Glutamatergic neuron (in vitro differentiated cells): ENCODE measurements at regions not wholly inside any gene's neighbourhood (a gene's known extent, or its start where the extent isn't known, plus 50 kb on each side); places are given as distances from the start of the nearest gene placed in this dataset.

Source experiments
- DNase-seq: peaks from one replicate; pipeline ENCODE4 v3.0.0; 2022
- H3K27ac Mint-ChIP-seq: one replicate; pipeline ENCODE4 v1.8.0; 2020; ENCODE audit warnings: mild to moderate bottlenecking, mixed read lengths, inconsistent platforms; ENCODE audit not compliant: unreplicated experiment
- H3K27me3 Mint-ChIP-seq: one replicate; pipeline ENCODE4 v1.8.0; 2020; ENCODE audit warnings: mild to moderate bottlenecking, moderate library complexity, mixed read lengths, inconsistent platforms; ENCODE audit not compliant: unreplicated experiment
- H3K36me3 Mint-ChIP-seq: one replicate; pipeline ENCODE4 v1.8.0; 2020; ENCODE audit warnings: mild to moderate bottlenecking, mixed read lengths, inconsistent platforms; ENCODE audit not compliant: unreplicated experiment
- H3K4me1 Mint-ChIP-seq: one replicate; pipeline ENCODE4 v1.8.0; 2020; ENCODE audit warnings: mild to moderate bottlenecking, low read depth, mixed read lengths, inconsistent platforms; ENCODE audit not compliant: unreplicated experiment
- H3K4me3 Mint-ChIP-seq: one replicate; pipeline ENCODE4 v1.8.0; 2020; ENCODE audit warnings: mild to moderate bottlenecking, mixed read lengths, inconsistent platforms; ENCODE audit not compliant: unreplicated experiment
- H3K9me3 Mint-ChIP-seq: one replicate; pipeline ENCODE4 v1.8.0; 2020; ENCODE audit warnings: mild to moderate bottlenecking, moderate library complexity, mixed read lengths, inconsistent platforms; ENCODE audit not compliant: unreplicated experiment
- TF ChIP-seq, protein P1 (sequence below): fragments of 200-600 bp; sonication (generic); IDR thresholded peaks from one replicate; pipeline ENCODE4 v1.5.0; 2021; ENCODE audit not compliant: partially characterized antibody, unreplicated experiment

DNA sequence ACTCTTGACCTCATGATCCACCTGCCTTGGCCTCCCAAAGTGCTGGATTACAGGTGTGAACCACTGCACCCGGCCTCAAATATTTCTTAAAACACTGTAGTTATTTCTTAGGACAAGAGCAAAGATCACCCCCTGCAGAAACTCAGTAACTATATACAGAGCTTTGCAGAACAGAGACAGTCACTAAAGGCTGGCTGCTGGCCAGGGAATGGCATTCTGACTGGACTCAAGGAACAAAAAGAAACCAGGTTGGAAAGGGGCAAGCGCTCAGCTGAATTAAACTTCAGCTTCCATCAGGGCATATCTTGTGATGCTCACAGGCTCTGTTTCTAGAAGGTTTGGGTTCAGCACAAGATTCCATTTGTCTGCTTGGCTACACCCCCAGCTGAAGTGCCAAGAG lies 95.8 kb downstream of the ADAMTS15 start:
- TF ChIP-seq, protein P1, sequence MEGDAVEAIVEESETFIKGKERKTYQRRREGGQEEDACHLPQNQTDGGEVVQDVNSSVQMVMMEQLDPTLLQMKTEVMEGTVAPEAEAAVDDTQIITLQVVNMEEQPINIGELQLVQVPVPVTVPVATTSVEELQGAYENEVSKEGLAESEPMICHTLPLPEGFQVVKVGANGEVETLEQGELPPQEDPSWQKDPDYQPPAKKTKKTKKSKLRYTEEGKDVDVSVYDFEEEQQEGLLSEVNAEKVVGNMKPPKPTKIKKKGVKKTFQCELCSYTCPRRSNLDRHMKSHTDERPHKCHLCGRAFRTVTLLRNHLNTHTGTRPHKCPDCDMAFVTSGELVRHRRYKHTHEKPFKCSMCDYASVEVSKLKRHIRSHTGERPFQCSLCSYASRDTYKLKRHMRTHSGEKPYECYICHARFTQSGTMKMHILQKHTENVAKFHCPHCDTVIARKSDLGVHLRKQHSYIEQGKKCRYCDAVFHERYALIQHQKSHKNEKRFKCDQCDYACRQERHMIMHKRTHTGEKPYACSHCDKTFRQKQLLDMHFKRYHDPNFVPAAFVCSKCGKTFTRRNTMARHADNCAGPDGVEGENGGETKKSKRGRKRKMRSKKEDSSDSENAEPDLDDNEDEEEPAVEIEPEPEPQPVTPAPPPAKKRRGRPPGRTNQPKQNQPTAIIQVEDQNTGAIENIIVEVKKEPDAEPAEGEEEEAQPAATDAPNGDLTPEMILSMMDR = no peak
- Mint-ChIP-seq H3K27ac (no peak overlapping the region), H3K36me3 (no peaks in the 10 kb centered on the region), H3K9me3 (no peaks in the 10 kb centered on the region), H3K4me3 (no peak overlapping the region), H3K27me3 (peaks cover 3% of the 10 kb centered on the region), H3K4me1 (no peaks in the 10 kb centered on the region)
- no peak for DNase-seq

DNA sequence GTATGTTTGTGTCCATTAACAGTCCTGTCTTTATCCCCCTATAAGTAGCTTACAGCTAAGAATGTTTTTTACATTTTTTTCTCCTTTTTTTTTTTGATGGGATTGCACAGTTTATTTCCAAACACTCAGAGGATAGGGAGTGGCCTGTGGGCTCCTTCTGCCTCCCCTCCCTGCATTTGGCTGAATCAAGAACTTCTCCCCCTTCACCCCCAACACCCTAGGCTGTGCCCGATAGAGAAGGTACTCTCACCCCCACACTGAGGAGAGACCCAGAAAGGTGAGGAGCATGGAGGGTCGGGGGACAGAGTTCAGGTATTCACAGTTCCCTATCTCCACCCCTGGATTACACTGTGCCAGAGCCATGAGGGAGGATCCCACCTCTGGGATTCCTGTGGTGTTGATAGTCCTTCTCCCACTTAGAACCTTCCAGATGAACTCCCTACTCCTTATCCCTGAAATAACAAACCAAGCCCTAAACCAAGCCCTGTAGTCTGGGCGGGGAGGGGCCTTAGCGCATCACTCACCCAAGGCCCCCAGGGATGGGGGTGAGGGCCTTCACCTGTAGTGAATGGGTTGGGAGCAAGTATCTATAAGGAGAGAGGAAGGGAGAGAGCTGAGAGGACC lies 97.1 kb downstream of the ADAMTS15 start:
- Mint-ChIP-seq H3K4me3 (no peak overlapping the region), H3K4me1 (no peaks in the 10 kb centered on the region), H3K27ac (no peak overlapping the region), H3K36me3 (no peaks in the 10 kb centered on the region), H3K9me3 (no peaks in the 10 kb centered on the region), H3K27me3 (peaks cover under 1% of the 10 kb centered on the region)
- no peak for DNase-seq
- TF ChIP-seq, protein P1 = no peak

DNA sequence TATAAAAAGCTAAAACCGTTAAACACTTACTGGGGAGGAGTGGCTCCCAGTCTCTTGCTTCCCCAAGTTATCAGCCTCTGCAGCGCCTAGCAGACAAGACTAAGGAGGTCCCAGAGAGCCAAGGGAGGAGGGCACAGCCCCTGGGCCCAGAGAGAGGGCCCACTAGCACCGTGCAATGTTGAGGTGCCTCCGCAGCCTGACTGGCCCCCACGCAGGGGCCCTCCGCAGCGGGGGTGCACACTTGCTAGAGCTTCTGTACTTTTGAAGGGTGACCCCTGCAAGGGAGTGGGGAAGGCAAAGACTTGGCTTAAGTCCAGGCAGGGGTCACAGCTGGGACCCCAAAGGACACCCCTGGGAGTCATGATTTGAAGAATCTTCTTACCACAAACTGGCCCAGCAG lies 98.0 kb downstream of the ADAMTS15 start:
- no peaks in the 10 kb centered on the region for H3K9me3 Mint-ChIP-seq
- H3K4me3 Mint-ChIP-seq = no peak overlapping the region
- H3K27ac Mint-ChIP-seq = no peak overlapping the region
- no peaks in the 10 kb centered on the region for H3K27me3 Mint-ChIP-seq
- H3K4me1 Mint-ChIP-seq = no peaks in the 10 kb centered on the region
- DNase-seq = no peak
- TF ChIP-seq, protein P1 = no peak
- no peaks in the 10 kb centered on the region for H3K36me3 Mint-ChIP-seq

DNA sequence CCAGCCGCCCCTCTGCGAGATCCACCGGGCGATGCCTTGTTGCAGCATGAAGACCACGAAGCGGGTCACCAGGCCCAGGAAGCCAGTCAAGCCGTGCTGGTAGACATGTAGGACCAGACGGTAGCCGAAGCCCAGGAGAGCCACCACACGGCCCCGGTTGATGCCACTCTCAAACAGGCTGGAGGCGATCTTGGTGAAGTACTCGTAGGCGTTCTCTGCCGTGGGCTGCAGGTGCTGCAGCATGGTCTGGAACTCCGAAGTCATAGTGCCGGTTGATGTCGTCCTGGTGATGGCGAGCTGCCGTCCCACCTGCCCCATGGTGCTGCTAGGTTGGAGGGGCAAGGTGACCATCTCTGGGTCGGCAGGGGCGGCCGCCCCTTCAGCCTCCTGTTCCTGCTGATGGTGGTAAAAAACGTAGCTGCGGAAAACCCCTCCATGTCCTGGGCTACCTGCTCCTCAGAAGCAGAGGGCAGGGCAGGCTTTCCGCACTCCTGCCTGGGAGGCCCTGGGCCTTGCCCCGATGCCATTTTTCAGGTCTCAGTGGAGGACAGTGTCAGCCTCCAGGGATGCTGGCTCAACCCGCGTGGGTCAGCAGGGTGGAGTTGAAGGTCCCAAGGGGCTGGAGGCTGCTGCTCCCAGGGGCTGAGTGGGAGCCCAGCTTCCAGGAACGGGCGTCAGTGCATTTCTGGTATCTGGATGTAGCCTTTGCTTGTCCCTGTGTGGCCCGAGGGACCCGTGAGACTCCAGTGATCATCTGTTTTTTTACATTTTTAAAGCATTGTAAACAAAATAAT lies 98.7 kb downstream of the ADAMTS15 start:
- no peaks in the 10 kb centered on the region for H3K36me3 Mint-ChIP-seq
- H3K9me3 Mint-ChIP-seq = no peaks in the 10 kb centered on the region
- H3K27ac Mint-ChIP-seq = no peak overlapping the region
- TF ChIP-seq, protein P1 = no peak
- H3K27me3 Mint-ChIP-seq = no peaks in the 10 kb centered on the region
- H3K4me1 Mint-ChIP-seq = no peaks in the 10 kb centered on the region
- DNase-seq = no peak
- H3K4me3 Mint-ChIP-seq = no peak overlapping the region
